K562 (cell line): ENCODE measurements at regions not wholly inside any gene's neighbourhood (a gene's known extent, or its start where the extent isn't known, plus 50 kb on each side); places are given as distances from the start of the nearest gene placed in this dataset.

Experiments used
- ATAC-seq: fragments of 200-7000 bp; cut with Tn5 transposase; 3 replicates; pipeline ENCODE4 v1.9.1; 2020; ENCODE audit warnings: moderate library complexity
- BruUV-seq: library from RNA; stranded (reverse); fragments of 400-500 nt; replicated peaks from 2 replicates; lab custom pipeline; 2021; lab: Mats Ljungman, UMichigan
- CTCF ChIA-PET: fragments of 300-600 bp; formaldehyde crosslinking; extraction: SDS; loops from one replicate; lab custom pipeline; 2021; ENCODE audit warnings: low intra/inter-chr PET ratio; lab: Yijun Ruan, JAX
- POLR2A ChIA-PET: fragments of 300-600, 350-650 bp; sonication (Branson Sonifier 250); formaldehyde crosslinking; extraction: SDS; loops from one replicate; lab custom pipeline; 2021; ENCODE audit warnings: antibody characterized with exemption, inconsistent platforms; lab: Yijun Ruan, JAX
- DNase-seq, 4 experiments: peaks; one replicate each; pipeline versions ENCODE4 v3.0.0 to v3.0.0-alpha.2; 2011 to 2018; ENCODE audit warnings: low spot score in 3 of 4, mixed read lengths in 3 of 4; ENCODE audit errors: extremely low read depth in 1 of 4
- FAIRE-seq: peaks from 2 replicates; lab custom pipeline; 2011; peaks lifted over from hg19 to GRCh38; lab: Jason Lieb, UNC
- H2AFZ ChIP-seq: 2 replicates; pipeline ENCODE4 v1.6.0; 2011; ENCODE audit warnings: low read depth, low read length, control low read depth, inconsistent platforms
- H3K27ac ChIP-seq: fragments of 200-600 bp; 3 replicates; pipeline ENCODE4 v1.8.0; 2011; ENCODE audit warnings: low read depth, mild to moderate bottlenecking, control low read depth, inconsistent platforms, low read length, moderate library complexity, mixed read lengths; ENCODE audit errors: extremely low read depth
- H3K27me3 ChIP-seq, 2 experiments: fragments of 300-600 bp in 1 of 2; 2 replicates in 1 of 2; 3 replicates in 1 of 2; pipeline versions ENCODE4 v1.6.0 to v1.8.0; 2011; ENCODE audit warnings: inconsistent platforms in 2 of 2, low read length in 2 of 2, mild to moderate bottlenecking in 1 of 2, mixed read lengths in 1 of 2, moderate library complexity in 1 of 2; ENCODE audit not compliant: control insufficient read depth in 2 of 2, insufficient read depth in 2 of 2
- H3K36me3 ChIP-seq: fragments of 300-600 bp; 3 replicates; pipeline ENCODE4 v1.8.0; 2011; ENCODE audit warnings: mild to moderate bottlenecking, low read length, inconsistent platforms; ENCODE audit not compliant: control insufficient read depth, insufficient read depth
- H3K4me1 ChIP-seq, 2 experiments: fragments of 200-600 bp in 1 of 2; replicated peaks in 1 of 2; 2 replicates in 1 of 2; 3 replicates in 1 of 2; pipeline versions ENCODE4 v1.5.1 to v1.8.0; 2011; ENCODE audit warnings: inconsistent platforms in 2 of 2, low read length in 2 of 2, mild to moderate bottlenecking in 1 of 2, mixed read lengths in 1 of 2, moderate library complexity in 1 of 2; ENCODE audit not compliant: control insufficient read depth in 2 of 2, insufficient read depth in 2 of 2
- H3K4me2 ChIP-seq: 2 replicates; pipeline ENCODE4 v1.6.1; 2011; ENCODE audit warnings: low read length, control low read depth, inconsistent platforms, mixed read lengths; ENCODE audit not compliant: insufficient read depth
- H3K4me3 ChIP-seq: fragments of 200-600 bp; sonication (generic), shearing (Covaris generic); 2 replicates; pipeline ENCODE4 v1.5.1; 2016; ENCODE audit warnings: control low read depth, inconsistent platforms
- H3K79me2 ChIP-seq: fragments of 200-600 bp; 3 replicates; pipeline ENCODE4 v1.8.0; 2011; ENCODE audit warnings: low read length, inconsistent platforms; ENCODE audit not compliant: control insufficient read depth, insufficient read depth
- H3K9ac ChIP-seq, 2 experiments: 2 replicates each; pipeline versions ENCODE4 v1.6.0 to v1.6.1; 2011; ENCODE audit warnings: low read depth in 2 of 2, low read length in 2 of 2, control low read depth in 1 of 2, inconsistent platforms in 1 of 2, mild to moderate bottlenecking in 1 of 2, mixed read lengths in 1 of 2; ENCODE audit not compliant: insufficient read depth in 1 of 2
- H3K9me1 ChIP-seq: one replicate; pipeline ENCODE4 v1.6.0; 2011; ENCODE audit warnings: inconsistent platforms, mild to moderate bottlenecking, low read length, moderate library complexity; ENCODE audit not compliant: control insufficient read depth, insufficient read depth
- H3K9me3 ChIP-seq: replicated peaks from 2 replicates; pipeline ENCODE4 v1.5.1; 2011; ENCODE audit warnings: low read depth, low read length, inconsistent platforms; ENCODE audit not compliant: control insufficient read depth, insufficient read depth
- H4K20me1 ChIP-seq: replicated peaks from 2 replicates; pipeline ENCODE4 v1.6.1; 2011; ENCODE audit warnings: low read length, inconsistent platforms, mixed read lengths; ENCODE audit not compliant: control insufficient read depth, insufficient read depth
- EZH2 ChIP-seq: IDR thresholded peaks from 2 replicates; pipeline ENCODE4 v1.6.1; 2012; ENCODE audit warnings: low read depth, mild to moderate bottlenecking, inconsistent platforms, low read length, borderline replicate concordance
- HDAC2 ChIP-seq: fragments of 450-650 bp; IDR thresholded peaks from 2 replicates; pipeline ENCODE4 v1.6.1; 2016; ENCODE audit warnings: mild to moderate bottlenecking
- ILK ChIP-seq: fragments of 450-650 bp; IDR thresholded peaks from 2 replicates; pipeline ENCODE4 v1.6.1; 2016; ENCODE audit warnings: missing genetic modification characterization, low read depth, mild to moderate bottlenecking, missing compliant biosample characterization, moderate library complexity, borderline replicate concordance
- KDM4B ChIP-seq, 2 experiments: fragments of 450-650 bp in 1 of 2; sonication (generic) in 1 of 2; IDR thresholded peaks; 2 replicates each; pipeline ENCODE4 v1.6.1; 2016 to 2017; ENCODE audit warnings: borderline replicate concordance in 2 of 2, antibody characterized with exemption in 1 of 2, low read depth in 1 of 2, mild to moderate bottlenecking in 1 of 2
- POU5F1 ChIP-seq: fragments of 150-350 bp; IDR thresholded peaks from 2 replicates; pipeline ENCODE4 v1.6.1; 2014; ENCODE audit warnings: borderline replicate concordance, low read length, low read depth, mild to moderate bottlenecking; ENCODE audit not compliant: partially characterized antibody
- RUNX1 ChIP-seq: sonication (generic); IDR thresholded peaks from 2 replicates; pipeline ENCODE4 v1.6.1; 2016; ENCODE audit warnings: antibody characterized with exemption, low read depth
- ZC3H8 ChIP-seq: fragments of 450-650 bp; IDR thresholded peaks from 2 replicates; pipeline ENCODE4 v1.6.1; 2017
- ZNF140 ChIP-seq: fragments of 250-450 bp; sonication (Bioruptor Pico); IDR thresholded peaks from 2 replicates; pipeline ENCODE4 v1.8.0; 2021; ENCODE audit warnings: moderate library complexity, mild to moderate bottlenecking, inconsistent platforms
- ZNF263 ChIP-seq: sonication (generic); formaldehyde crosslinking; IDR thresholded peaks from 2 replicates; pipeline ENCODE4 v1.8.0; 2022; ENCODE audit warnings: mild to moderate bottlenecking, missing genetic modification reagents, borderline replicate concordance
- ZNF318 ChIP-seq, 2 experiments: fragments of 450-650 bp; IDR thresholded peaks; 2 replicates each; pipeline ENCODE4 v1.6.1; 2016; ENCODE audit warnings: mild to moderate bottlenecking in 2 of 2, borderline replicate concordance in 1 of 2, low read depth in 1 of 2, moderate library complexity in 1 of 2
- ZNF518B ChIP-seq: fragments of 250-450 bp; sonication (Bioruptor Pico); IDR thresholded peaks from 2 replicates; pipeline ENCODE4 v1.5.0; 2021; ENCODE audit warnings: mild to moderate bottlenecking, moderate library complexity
- ZNF75A ChIP-seq: fragments of 450-650 bp; formaldehyde crosslinking; IDR thresholded peaks from 2 replicates; pipeline ENCODE4 v1.4.0; 2020; ENCODE audit warnings: mild to moderate bottlenecking
- WGBS: fragments of 100-300 bp; shearing (Covaris generic); methylation state at CpG from one replicate; pipeline ENCODE4 v1.1.6; 2016; ENCODE audit warnings: low coverage, mixed read lengths; ENCODE audit not compliant: insufficient coverage; ENCODE audit errors: missing lambda C conversion rate; 5-methylcytosine and 5-hydroxymethylcytosine counted together
- in situ Hi-C: fragments of 300-500 bp; cut with MboI; formaldehyde crosslinking; loops from 4 replicates; pipeline ENCODE4 v1.15.0; 2018; ENCODE audit warnings: inconsistent platforms, mixed read lengths
- intact Hi-C: fragments of 100-400 bp; cut with micrococcal nuclease; formaldehyde crosslinking; loops from 2 replicates; pipeline ENCODE4 v1.14.2; 2022

- in situ Hi-C loops (no loop called here), intact Hi-C loops (no loop called here)
- CTCF ChIA-PET: no interaction called here
- H3K27me3 ChIP-seq: no peaks in the 10 kb centered on the region
- BruUV-seq: no TSS peak
- H3K9me1 ChIP-seq: no peaks in the 10 kb centered on the region
- H3K4me1 ChIP-seq: no peaks in the 10 kb centered on the region
- no peak for DNase-seq
- no peak overlapping the region for H3K4me3 ChIP-seq
- H3K9me3 ChIP-seq: no peaks in the 10 kb centered on the region
- no peak overlapping the region for H3K4me2 ChIP-seq
- FAIRE-seq: no peak
- 0% methylated on average over 4 of the region's 4 CpGs for WGBS
- no peaks in the 10 kb centered on the region for H3K79me2 ChIP-seq
- POLR2A ChIA-PET: no interaction called here
- no peak for ATAC-seq
- H3K36me3 ChIP-seq: no peaks in the 10 kb centered on the region
- H2AFZ ChIP-seq: no peak overlapping the region
- no peak overlapping the region for H3K27ac ChIP-seq
- no peak overlapping the region for H3K9ac ChIP-seq
- no peaks in the 10 kb centered on the region for H4K20me1 ChIP-seq
- TF ChIP-seq ZNF518B (CRISPR knock-in tag) (no peak), RUNX1 (no peak), POU5F1 (no peak), ZC3H8 (no peak), ILK (no peak), KDM4B (IDR thresholded peaks at IDR 0.05; ENCODE audit: borderline replicate concordance in 2 of 2, low read depth in 1 of 2) (no peak), ZNF318 (IDR thresholded peaks at IDR 0.05; ENCODE audit: borderline replicate concordance in 1 of 2, low read depth in 1 of 2) (no peak), ZNF263 (CRISPR knock-in tag) (no peak), ZNF75A (CRISPR knock-in tag) (no peak), EZH2 (no peak), HDAC2 (no peak), ZNF140 (CRISPR knock-in tag) (no peak)
Measured at GRCh38 chr6:71524201-71524600, 235.6 kb downstream of the OGFRL1 start.
